ENCODE measurements at regions not wholly inside any gene's neighbourhood (a gene's known extent, or its start where the extent isn't known, plus 50 kb on each side); places are given as distances from the start of the nearest gene placed in this dataset.
"Not testable (repeated sequence)": the region's sequence is repeated elsewhere in the genome, so short reads cannot be mapped to it uniquely, and the experiment has no call there.

- 95% methylated on average over 8 of the region's 8 CpGs for WGBS
- not testable (repeated sequence) for H3K36me3 ChIP-seq (ENCODE audit: insufficient read depth, low read length); H3K27me3 ChIP-seq (ENCODE audit: insufficient read depth, low read length); H3K4me1 ChIP-seq (ENCODE audit: insufficient read depth, low read length); H3K9me3 ChIP-seq (ENCODE audit: insufficient read depth, low read depth, low read length); H3K27ac ChIP-seq (ENCODE audit: low read depth, low read length); H3K9ac ChIP-seq (ENCODE audit: low read depth, low read length); H3K4me3 ChIP-seq (ENCODE audit: low read length)
Observed at GRCh38 chr1:172839639-172840038, 180.7 kb downstream of the FASLG start.

DNA sequence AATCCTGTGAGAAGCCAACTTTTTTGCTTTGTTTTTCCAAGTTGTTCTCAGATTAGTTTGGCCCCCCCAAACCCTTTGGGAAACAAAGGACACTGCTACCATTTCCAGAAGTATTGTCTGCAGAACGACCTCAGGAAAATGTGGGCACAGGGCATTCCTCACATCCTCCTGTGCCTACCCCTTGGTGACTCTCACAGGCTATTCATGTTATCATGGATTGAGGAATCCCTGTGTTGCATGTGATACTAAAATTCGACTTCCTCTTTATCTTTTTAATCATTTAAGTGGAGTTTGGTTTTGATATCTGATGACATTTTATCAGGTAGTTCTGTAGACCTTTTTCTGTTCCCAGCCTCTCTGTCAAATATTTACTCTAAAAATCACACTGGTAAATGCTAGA is 184.5 kb downstream of the FASLG start:
- no peaks in the 10 kb centered on the region for H3K9me3 ChIP-seq (ENCODE audit: insufficient read depth, low read depth, low read length)
- peaks cover 11% of the 10 kb centered on the region; the same call in 1 of the 2 replicates for H3K4me1 ChIP-seq (ENCODE audit: insufficient read depth, low read length)
- no peak overlapping the region for H3K27ac ChIP-seq (ENCODE audit: low read depth, low read length)
- H3K4me3 ChIP-seq (ENCODE audit: low read length), result no peak overlapping the region
- H3K36me3 ChIP-seq (ENCODE audit: insufficient read depth, low read length), result no peaks in the 10 kb centered on the region
- 59% methylated on average over 2 of the region's 2 CpGs for WGBS
- no peak overlapping the region for H3K9ac ChIP-seq (ENCODE audit: low read depth, low read length)
- no peaks in the 10 kb centered on the region for H3K27me3 ChIP-seq (ENCODE audit: insufficient read depth, low read length)

- H3K9me3 ChIP-seq (ENCODE audit: insufficient read depth, low read depth, low read length), result no peaks in the 10 kb centered on the region
- H3K4me1 ChIP-seq (ENCODE audit: insufficient read depth, low read length), result peaks cover 11% of the 10 kb centered on the region; the same call in 1 of the 2 replicates
- no peak overlapping the region for H3K27ac ChIP-seq (ENCODE audit: low read depth, low read length)
- no peak overlapping the region for H3K9ac ChIP-seq (ENCODE audit: low read depth, low read length)
- no peaks in the 10 kb centered on the region for H3K36me3 ChIP-seq (ENCODE audit: insufficient read depth, low read length)
- no peak overlapping the region for H3K4me3 ChIP-seq (ENCODE audit: low read length)
- no peaks in the 10 kb centered on the region for H3K27me3 ChIP-seq (ENCODE audit: insufficient read depth, low read length)
- WGBS, result 74% methylated on average over 2 of the region's 2 CpGs
Observed at GRCh38 chr1:172845371-172845770, 186.5 kb downstream of the FASLG start.

DNA sequence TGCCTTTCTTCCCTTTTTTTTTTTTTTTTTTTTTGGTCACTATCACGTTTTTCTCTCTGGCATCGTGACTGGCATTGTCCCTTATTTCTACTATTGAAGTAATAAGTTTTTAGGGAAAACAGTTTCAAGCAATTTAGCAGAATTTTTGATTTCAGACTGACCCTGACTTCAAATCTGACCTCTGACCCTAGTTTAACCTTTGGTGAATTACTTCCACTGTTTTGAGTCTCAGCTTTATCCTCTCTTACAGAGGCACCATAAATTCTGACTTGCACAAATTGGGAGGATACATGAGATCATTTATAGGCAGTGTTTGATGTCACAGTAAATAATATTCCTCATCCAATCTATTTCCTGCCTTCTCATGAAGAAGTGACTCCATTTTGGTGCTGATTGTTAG is 187.0 kb downstream of the FASLG start:
- H3K9ac ChIP-seq (ENCODE audit: low read depth, low read length), result no peak overlapping the region
- no peak overlapping the region for H3K4me3 ChIP-seq (ENCODE audit: low read length)
- H3K4me1 ChIP-seq (ENCODE audit: insufficient read depth, low read length), result peaks cover 11% of the 10 kb centered on the region; the same call in 1 of the 2 replicates
- WGBS, result no CpG with 5 or more reads among the region's 2 CpGs
- H3K9me3 ChIP-seq (ENCODE audit: insufficient read depth, low read depth, low read length), result no peaks in the 10 kb centered on the region
- H3K36me3 ChIP-seq (ENCODE audit: insufficient read depth, low read length), result no peaks in the 10 kb centered on the region
- no peaks in the 10 kb centered on the region for H3K27me3 ChIP-seq (ENCODE audit: insufficient read depth, low read length)
- H3K27ac ChIP-seq (ENCODE audit: low read depth, low read length), result no peak overlapping the region

GRCh38 chr1:172847814-172848213 is 188.9 kb downstream of the FASLG start:
- peaks cover 11% of the 10 kb centered on the region; the same call in 1 of the 2 replicates for H3K4me1 ChIP-seq (ENCODE audit: insufficient read depth, low read length)
- H3K9me3 ChIP-seq (ENCODE audit: insufficient read depth, low read depth, low read length); H3K36me3 ChIP-seq (ENCODE audit: insufficient read depth, low read length); H3K27me3 ChIP-seq (ENCODE audit: insufficient read depth, low read length); H3K4me3 ChIP-seq (ENCODE audit: low read length); H3K9ac ChIP-seq (ENCODE audit: low read depth, low read length); H3K27ac ChIP-seq (ENCODE audit: low read depth, low read length): not testable (repeated sequence)

DNA sequence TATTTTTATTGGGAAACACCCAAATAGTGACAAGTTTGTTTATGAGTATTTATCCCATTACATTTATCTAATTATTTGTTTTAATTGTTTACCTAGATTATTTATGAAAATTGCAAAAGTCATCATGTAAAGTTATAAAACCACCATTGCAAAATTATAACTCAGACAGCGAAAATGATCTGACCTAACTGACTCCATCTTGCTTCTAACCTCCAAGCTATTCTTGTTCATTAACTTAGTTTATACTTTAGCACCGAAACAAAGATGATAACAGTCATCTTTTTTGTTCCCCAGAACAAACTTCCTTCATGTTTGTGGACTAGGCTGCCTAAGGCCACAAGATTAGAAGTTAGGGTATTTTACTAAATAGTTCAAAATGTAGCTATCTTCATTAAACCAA is 190.8 kb downstream of the FASLG start:
- Histone ChIP-seq H3K9ac (ENCODE audit: low read depth, low read length) (no peak overlapping the region), H3K27me3 (ENCODE audit: insufficient read depth, low read length) (no peaks in the 10 kb centered on the region), H3K4me3 (ENCODE audit: low read length) (no peak overlapping the region), H3K36me3 (ENCODE audit: insufficient read depth, low read length) (no peaks in the 10 kb centered on the region), H3K27ac (ENCODE audit: low read depth, low read length) (no peak overlapping the region), H3K4me1 (ENCODE audit: insufficient read depth, low read length) (0 out of 2 replicates have a peak, but pooled peaks cover 3% of the 10 kb centered on the region), H3K9me3 (ENCODE audit: insufficient read depth, low read depth, low read length) (no peaks in the 10 kb centered on the region)
- WGBS, result 99% methylated on average over 2 of the region's 2 CpGs

DNA sequence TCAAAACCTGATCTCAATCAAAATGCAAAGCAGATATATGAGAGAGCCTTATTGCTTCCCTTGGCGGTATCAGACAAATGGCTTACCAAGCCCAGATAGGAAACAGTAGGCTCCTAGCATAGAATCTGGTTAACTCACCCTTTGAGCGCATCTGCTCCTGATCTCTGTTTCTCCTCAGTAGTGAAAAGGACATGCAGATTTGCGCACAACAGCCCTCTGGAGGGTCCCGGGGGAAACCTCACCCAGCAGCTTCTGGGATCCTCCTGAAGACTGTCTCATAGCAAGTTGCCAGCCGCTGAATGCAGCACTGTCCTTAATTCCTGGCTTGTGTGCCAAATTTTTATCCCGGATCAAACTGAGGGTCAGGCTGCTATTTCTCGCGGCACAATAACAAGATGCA is 192.2 kb downstream of the FASLG start:
- Histone ChIP-seq H3K9me3 (ENCODE audit: insufficient read depth, low read depth, low read length) (no peaks in the 10 kb centered on the region), H3K27me3 (ENCODE audit: insufficient read depth, low read length) (no peaks in the 10 kb centered on the region), H3K27ac (ENCODE audit: low read depth, low read length) (no peak overlapping the region), H3K36me3 (ENCODE audit: insufficient read depth, low read length) (no peaks in the 10 kb centered on the region), H3K4me1 (ENCODE audit: insufficient read depth, low read length) (no peaks in the 10 kb centered on the region), H3K9ac (ENCODE audit: low read depth, low read length) (no peak overlapping the region), H3K4me3 (ENCODE audit: low read length) (no peak overlapping the region)
- 90% methylated on average over 8 of the region's 8 CpGs for WGBS

GRCh38 chr1:172851856-172852255 is 193.0 kb downstream of the FASLG start:
- Histone ChIP-seq H3K36me3 (ENCODE audit: insufficient read depth, low read length) (no peaks in the 10 kb centered on the region), H3K27ac (ENCODE audit: low read depth, low read length) (no peak overlapping the region), H3K27me3 (ENCODE audit: insufficient read depth, low read length) (no peaks in the 10 kb centered on the region), H3K4me1 (ENCODE audit: insufficient read depth, low read length) (no peaks in the 10 kb centered on the region), H3K9ac (ENCODE audit: low read depth, low read length) (no peak overlapping the region), H3K4me3 (ENCODE audit: low read length) (no peak overlapping the region), H3K9me3 (ENCODE audit: insufficient read depth, low read depth, low read length) (no peaks in the 10 kb centered on the region)
- WGBS, result 85% methylated on average over 2 of the region's 2 CpGs

DNA sequence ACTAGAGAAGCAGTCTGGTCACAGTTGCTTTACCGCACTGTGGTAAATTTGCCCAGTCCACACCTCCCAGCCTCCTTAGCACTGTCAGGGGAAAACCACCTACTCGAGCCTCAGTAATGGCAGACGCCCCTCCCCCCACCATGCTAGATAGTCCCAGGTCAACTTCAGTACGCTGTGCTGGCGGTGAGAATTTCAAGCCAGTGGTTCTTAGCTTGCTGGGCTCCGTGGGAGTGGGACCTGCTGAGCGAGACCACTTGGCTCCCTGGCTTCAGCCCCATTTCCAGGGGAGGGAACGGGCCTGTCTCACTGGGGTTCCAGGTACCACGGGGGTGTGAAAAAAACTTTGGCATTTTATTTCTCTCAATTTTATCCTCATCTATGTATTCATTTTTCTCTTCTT is 194.8 kb downstream of the TNFSF18 start:
- not testable (repeated sequence) for H3K9me3 ChIP-seq (ENCODE audit: insufficient read depth, low read depth, low read length); H3K27ac ChIP-seq (ENCODE audit: low read depth, low read length); H3K9ac ChIP-seq (ENCODE audit: low read depth, low read length); H3K4me3 ChIP-seq (ENCODE audit: low read length); H3K27me3 ChIP-seq (ENCODE audit: insufficient read depth, low read length); H3K36me3 ChIP-seq (ENCODE audit: insufficient read depth, low read length); H3K4me1 ChIP-seq (ENCODE audit: insufficient read depth, low read length)
- 86% methylated on average over 9 of the region's 9 CpGs for WGBS

- H3K4me3 ChIP-seq (ENCODE audit: low read length), result no peak overlapping the region
- no peaks in the 10 kb centered on the region for H3K36me3 ChIP-seq (ENCODE audit: insufficient read depth, low read length)
- no peaks in the 10 kb centered on the region for H3K9me3 ChIP-seq (ENCODE audit: insufficient read depth, low read depth, low read length)
- 94% methylated on average over 1 of the region's 2 CpGs for WGBS
- no peaks in the 10 kb centered on the region for H3K4me1 ChIP-seq (ENCODE audit: insufficient read depth, low read length)
- no peak overlapping the region for H3K27ac ChIP-seq (ENCODE audit: low read depth, low read length)
- H3K9ac ChIP-seq (ENCODE audit: low read depth, low read length), result no peak overlapping the region
- H3K27me3 ChIP-seq (ENCODE audit: insufficient read depth, low read length), result no peaks in the 10 kb centered on the region
Observed at GRCh38 chr1:172863031-172863430, 187.7 kb downstream of the TNFSF18 start.

GRCh38 chr1:172867216-172867818 is 183.4 kb downstream of the TNFSF18 start:
- WGBS, result no CpG with 5 or more reads among the region's 2 CpGs
- H3K36me3 ChIP-seq (ENCODE audit: insufficient read depth, low read length), result no peaks in the 10 kb centered on the region
- H3K27ac ChIP-seq (ENCODE audit: low read depth, low read length), result no peak overlapping the region
- H3K4me3 ChIP-seq (ENCODE audit: low read length), result no peak overlapping the region
- H3K4me1 ChIP-seq (ENCODE audit: insufficient read depth, low read length), result no peaks in the 10 kb centered on the region
- H3K9me3 ChIP-seq (ENCODE audit: insufficient read depth, low read depth, low read length), result no peaks in the 10 kb centered on the region
- H3K9ac ChIP-seq (ENCODE audit: low read depth, low read length), result no peak overlapping the region
- H3K27me3 ChIP-seq (ENCODE audit: insufficient read depth, low read length), result no peaks in the 10 kb centered on the region

GRCh38 chr1:172870901-172871606 is 179.7 kb downstream of the TNFSF18 start:
- Histone ChIP-seq H3K27ac (ENCODE audit: low read depth, low read length) (no peak overlapping the region), H3K36me3 (ENCODE audit: insufficient read depth, low read length) (no peaks in the 10 kb centered on the region), H3K9ac (ENCODE audit: low read depth, low read length) (no peak overlapping the region), H3K9me3 (ENCODE audit: insufficient read depth, low read depth, low read length) (no peaks in the 10 kb centered on the region), H3K27me3 (ENCODE audit: insufficient read depth, low read length) (no peaks in the 10 kb centered on the region), H3K4me1 (ENCODE audit: insufficient read depth, low read length) (no peaks in the 10 kb centered on the region), H3K4me3 (ENCODE audit: low read length) (no peak overlapping the region)
